A673 (cell line): ENCODE measurements at regions not wholly inside any gene's neighbourhood (a gene's known extent, or its start where the extent isn't known, plus 50 kb on each side); places are given as distances from the start of the nearest gene placed in this dataset.

Source experiments
- CTCF ChIP-seq: fragments of 300-800, 200-600 bp; sonication (generic); conservative IDR thresholded peaks from 2 replicates; pipeline ENCODE4 v1.5.1; 2017; ENCODE audit warnings: low read depth, mild to moderate bottlenecking, antibody characterized with exemption, low read length, moderate library complexity, mixed read lengths
- EZH2 ChIP-seq: fragments of 200-600 bp; sonication (generic); IDR thresholded peaks from 2 replicates; pipeline ENCODE4 v1.6.1; 2017; ENCODE audit warnings: borderline replicate concordance, low read depth, mild to moderate bottlenecking, mixed read lengths, antibody characterized with exemption, low read length; ENCODE audit not compliant: poor library complexity, severe bottlenecking

GRCh38 chr21:15274701-15275485 lies 210.1 kb upstream of the NRIP1 start:
- no peak for TF ChIP-seq CTCF
- no peak for TF ChIP-seq EZH2
